ENCODE measurements at regions not wholly inside any gene's neighbourhood (a gene's known extent, or its start where the extent isn't known, plus 50 kb on each side); places are given as distances from the start of the nearest gene placed in this dataset.

GRCh38 chr12:83575326-83575725 is 888.6 kb downstream of the TMTC2 start:
- TF ChIP-seq CTCF (IDR thresholded peaks at IDR 0.05) (no peak), POLR2A (IDR thresholded peaks at IDR 0.05) (no peak), EP300 (IDR thresholded peaks at IDR 0.05) (no peak)

Measured in upper lobe of left lung (tissue), 4 donors.